H1 (cell line): ENCODE measurements at regions not wholly inside any gene's neighbourhood (a gene's known extent, or its start where the extent isn't known, plus 50 kb on each side); places are given as distances from the start of the nearest gene placed in this dataset.

Source experiments
- BACH1 ChIP-seq: IDR thresholded peaks from 2 replicates; pipeline ENCODE4 v1.6.1; 2012; ENCODE audit warnings: low read length, improper control_type of control experiment
- CHD7 ChIP-seq: fragments of 300-600 bp; sonication (generic); IDR thresholded peaks from 2 replicates; pipeline ENCODE4 v1.7.1; 2012; ENCODE audit warnings: low read length, moderate library complexity, mild to moderate bottlenecking, inconsistent platforms; ENCODE audit not compliant: insufficient replicate concordance
- GABPA ChIP-seq: IDR thresholded peaks from 2 replicates; pipeline ENCODE4 v1.6.1; 2011; ENCODE audit warnings: mild to moderate bottlenecking, low read length, moderate library complexity, borderline replicate concordance; ENCODE audit not compliant: insufficient read depth
- SIRT6 ChIP-seq: IDR thresholded peaks from one replicate; pipeline ENCODE4 v1.7.1; 2012; ENCODE audit warnings: low read length, inconsistent platforms
- TBP ChIP-seq: IDR thresholded peaks from 2 replicates; pipeline ENCODE4 v1.6.1; 2011; ENCODE audit warnings: low read depth, low read length, improper control_type of control experiment

- TF ChIP-seq CHD7 (no peak), GABPA (no peak), SIRT6 (no peak), BACH1 (no peak), TBP (no peak)
These were observed 95.4 kb upstream of the CYP1B1 start (continued) for GRCh38 chr2:38171208-38171855.
